ENCODE measurements at regions not wholly inside any gene's neighbourhood (a gene's known extent, or its start where the extent isn't known, plus 50 kb on each side); places are given as distances from the start of the nearest gene placed in this dataset.

GRCh38 chr6:88349511-88349910 lies 183.4 kb upstream of the CNR1 start:
- TF ChIP-seq CTCF (IDR thresholded peaks at IDR 0.05) (no peak), POLR2A (IDR thresholded peaks at IDR 0.05) (no peak)

All from right lobe of liver (tissue), 4 donors.